Stimulated activated CD8-positive, alpha-beta memory T cell treated with anti-CD3 and anti-CD28 coated beads, Interleukin-12 subunit alpha, Interleukin-12 subunit beta, amount 100 ng/mL, for 4 hours (primary cell): ENCODE measurements at regions not wholly inside any gene's neighbourhood (a gene's known extent, or its start where the extent isn't known, plus 50 kb on each side); places are given as distances from the start of the nearest gene placed in this dataset.

Experiments
- DNase-seq: peaks from one replicate; pipeline ENCODE4 v3.0.0-alpha.2; 2020; ENCODE audit warnings: low read depth

- no peak for DNase-seq
Measured at GRCh38 chr10:8990280-8990987, 935.9 kb downstream of the GATA3 start.

GRCh38 chr10:8992009-8992408 lies 937.5 kb downstream of the GATA3 start:
- DNase-seq: no peak

GRCh38 chr10:8993864-8994263 lies 939.4 kb downstream of the GATA3 start:
- DNase-seq: no peak

- DNase-seq: no peak
Measured at GRCh38 chr10:8998751-8999150, 944.3 kb downstream of the GATA3 start.

- DNase-seq: no peak
Measured at GRCh38 chr10:9003122-9003521, 948.6 kb downstream of the GATA3 start.

DNA sequence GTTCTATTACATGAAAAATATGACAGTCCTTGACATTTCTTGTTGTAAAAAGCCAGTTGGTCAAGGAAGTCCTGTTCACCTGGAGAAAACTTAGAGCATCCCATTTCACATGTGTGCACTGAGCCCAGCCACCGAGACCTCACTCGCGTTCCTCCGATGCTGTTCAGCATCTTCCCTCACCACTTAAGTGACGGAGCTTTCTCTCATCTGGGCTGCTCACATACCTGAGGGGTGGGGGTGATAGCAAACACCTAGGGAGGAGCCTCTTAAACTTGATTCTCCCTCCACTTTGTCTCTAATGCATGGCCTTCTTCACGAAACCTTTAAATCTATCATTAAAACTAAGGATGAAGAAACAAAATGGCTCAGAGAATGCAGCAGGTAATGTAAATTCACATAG lies 950.2 kb downstream of the GATA3 start:
- DNase-seq: no peak

DNA sequence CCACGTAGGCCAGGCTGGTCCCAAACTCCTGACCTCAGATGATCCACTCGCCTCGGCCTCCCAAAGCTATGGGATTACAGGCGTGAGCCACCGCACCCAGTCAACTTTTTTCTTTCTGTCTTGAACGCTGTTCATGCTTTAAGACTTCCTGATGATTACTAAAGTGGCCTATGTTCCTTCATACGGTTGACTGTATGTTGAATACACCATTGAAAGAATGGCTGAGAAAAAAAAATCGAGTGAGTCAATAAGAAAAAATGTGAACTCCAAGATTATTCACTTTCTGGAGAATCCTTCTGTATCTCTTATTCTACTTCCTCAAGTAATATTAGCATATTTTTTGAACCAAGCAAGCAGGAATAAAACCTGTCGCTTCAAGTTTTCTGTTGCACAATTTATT lies 955.0 kb downstream of the GATA3 start:
- DNase-seq: no peak

DNA sequence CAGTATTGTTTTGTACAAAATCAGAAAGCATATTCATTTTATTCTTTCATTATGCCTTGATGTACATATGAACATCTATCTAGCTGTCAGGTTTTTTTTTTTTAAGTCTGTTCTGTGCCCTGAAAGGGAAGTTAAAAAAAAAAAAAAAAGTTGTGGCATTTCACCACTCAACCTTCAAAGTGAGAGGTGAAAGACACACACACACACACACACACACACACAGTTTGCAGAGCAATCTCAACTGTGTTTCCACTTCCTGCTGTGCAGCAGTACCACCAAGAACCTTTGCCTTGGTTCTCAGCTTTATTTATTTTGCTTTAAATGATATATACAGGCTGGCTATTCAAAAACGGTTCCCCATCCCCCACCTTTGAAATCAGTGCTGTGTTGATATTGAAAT lies 955.6 kb downstream of the GATA3 start:
- no peak for DNase-seq

GRCh38 chr10:9010931-9011670 lies 956.6 kb downstream of the GATA3 start:
- DNase-seq: no peak

DNA sequence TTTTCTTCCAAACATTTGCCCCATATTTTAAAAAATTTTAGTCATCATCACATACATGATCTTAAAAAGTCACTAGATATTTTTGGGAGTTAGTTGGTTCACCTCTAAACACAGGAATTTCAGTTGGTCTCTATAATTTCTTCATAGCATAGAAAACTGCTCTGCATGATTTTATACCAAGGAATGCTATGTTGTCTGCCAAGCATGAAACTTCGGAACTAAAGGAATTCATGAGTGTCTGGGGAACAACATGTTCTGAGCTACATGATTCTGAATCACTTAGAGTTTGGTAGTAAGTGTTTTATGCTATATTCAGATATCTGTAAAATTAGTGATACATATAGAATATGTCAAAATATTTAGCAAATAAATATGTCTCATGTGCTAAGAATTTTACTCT lies 957.8 kb downstream of the GATA3 start:
- no peak for DNase-seq

DNA sequence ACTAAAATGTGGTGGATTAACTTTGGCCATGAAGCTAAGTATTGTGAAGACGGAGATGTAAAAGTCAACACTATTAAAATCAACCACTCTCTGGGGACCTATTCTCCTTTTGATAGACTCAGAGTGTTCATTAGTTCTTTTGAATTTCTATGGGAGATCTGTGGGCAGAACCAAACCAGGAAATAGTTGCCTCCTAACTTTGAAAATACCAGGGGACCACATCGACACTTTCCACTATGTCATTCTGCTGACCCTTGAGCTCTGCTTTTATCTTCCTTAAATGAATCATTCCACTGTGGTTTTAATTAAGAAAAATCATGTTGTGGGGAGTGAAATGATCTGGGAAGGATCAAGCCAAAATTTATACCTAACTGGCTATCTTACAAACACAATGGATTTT lies 960.5 kb downstream of the GATA3 start:
- no peak for DNase-seq

DNA sequence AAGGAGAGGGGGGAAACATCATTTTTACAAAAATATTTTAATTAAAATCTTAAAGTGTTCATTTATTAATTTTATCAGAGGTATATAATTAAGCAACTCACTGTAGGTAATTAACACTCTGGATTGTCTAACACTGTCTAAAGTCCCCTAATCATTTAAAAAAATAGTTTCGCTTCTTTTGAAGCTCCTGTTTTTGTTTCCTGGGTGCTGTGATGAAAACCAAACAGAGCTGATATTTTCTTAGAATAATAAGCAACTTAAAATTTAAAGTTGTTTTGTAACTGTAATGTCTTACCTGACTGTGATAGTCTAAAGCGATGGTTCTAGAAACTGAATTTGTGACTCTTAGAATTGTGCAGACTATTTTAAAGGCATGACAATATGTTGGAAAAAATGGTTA lies 961.0 kb downstream of the GATA3 start:
- DNase-seq: no peak

DNA sequence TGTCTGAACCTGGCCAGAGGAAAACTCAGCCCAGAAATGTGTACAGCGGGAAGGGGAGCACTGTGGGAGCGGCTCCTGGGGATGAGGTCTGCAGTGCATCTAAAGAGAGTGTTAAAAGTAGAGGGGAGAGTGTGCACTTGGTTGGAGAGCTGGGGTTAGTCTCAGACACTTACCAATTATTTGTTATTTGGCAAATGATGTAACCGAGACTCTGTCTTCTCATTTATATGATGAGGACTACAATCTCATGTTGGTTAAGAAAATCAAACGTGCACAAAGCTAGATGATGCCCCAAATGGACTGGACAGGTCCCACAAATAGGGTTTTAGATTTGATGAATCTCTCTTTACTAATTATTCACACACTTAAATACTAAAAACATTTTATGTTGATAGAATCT lies 962.4 kb downstream of the GATA3 start:
- no peak for DNase-seq

DNA sequence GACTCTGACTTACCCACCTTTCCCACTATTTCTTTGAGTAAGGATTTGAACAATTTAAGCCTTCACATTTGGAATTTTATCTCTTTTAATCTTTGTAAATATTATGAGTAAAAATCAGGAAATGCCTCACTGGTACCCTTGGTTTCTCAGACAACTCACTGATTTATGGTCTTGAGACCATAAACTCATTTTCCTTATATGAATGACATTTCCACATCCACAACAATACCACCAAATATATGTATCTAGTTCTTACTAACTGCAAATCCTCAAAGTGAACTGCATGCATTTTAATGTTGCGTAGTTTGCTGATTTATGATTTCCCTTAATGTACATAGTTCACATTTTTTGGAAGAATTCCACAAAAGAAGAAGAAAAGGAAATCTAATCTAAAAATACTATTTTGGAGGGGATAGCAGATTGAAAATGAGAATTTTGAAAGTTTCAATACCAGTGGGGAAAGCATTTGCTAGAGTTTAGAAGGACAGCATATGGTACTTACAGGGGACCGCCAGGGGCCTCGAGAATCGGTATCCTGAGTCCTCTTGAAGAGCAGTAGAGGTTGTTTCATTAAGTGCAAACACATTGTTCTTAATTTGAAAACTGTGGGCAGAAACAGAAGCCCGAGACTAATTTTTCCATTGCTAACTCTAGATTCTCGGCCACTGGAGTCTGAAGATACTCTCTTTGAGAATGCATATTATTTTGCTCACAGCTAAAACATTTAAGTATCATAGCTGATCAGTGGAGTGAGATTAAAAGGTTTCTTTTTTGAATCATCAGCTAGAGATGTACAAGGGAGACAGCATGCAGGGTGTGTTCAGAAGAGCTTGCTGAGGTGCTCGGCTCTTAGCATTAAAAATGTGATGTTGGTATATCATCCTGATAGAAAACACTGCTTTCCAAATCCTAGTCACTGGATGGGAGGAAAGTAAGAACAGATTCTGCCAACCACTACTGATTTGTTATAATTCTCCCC lies 964.0 kb downstream of the GATA3 start:
- DNase-seq: no peak

- no peak for DNase-seq
Measured at GRCh38 chr10:9023206-9023605, 968.7 kb downstream of the GATA3 start.

DNA sequence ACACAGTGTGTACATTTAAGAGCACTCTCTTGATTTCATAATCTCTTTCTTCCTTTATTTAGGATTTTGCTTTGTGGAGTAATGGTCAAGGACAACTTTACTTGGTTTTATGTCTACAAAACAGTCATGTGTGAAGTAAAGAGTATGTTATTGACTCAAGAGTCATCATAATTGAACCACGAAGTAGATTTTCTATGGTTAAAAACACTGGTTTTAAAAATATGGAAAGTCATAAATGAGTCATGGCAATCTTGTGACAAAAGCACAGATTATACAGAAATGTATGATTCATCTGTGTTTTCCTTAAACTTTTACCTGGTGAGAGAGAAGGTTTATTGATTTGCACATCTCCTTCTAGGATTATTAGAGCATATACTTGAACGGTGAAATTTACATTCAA lies 969.7 kb downstream of the GATA3 start:
- no peak for DNase-seq

DNA sequence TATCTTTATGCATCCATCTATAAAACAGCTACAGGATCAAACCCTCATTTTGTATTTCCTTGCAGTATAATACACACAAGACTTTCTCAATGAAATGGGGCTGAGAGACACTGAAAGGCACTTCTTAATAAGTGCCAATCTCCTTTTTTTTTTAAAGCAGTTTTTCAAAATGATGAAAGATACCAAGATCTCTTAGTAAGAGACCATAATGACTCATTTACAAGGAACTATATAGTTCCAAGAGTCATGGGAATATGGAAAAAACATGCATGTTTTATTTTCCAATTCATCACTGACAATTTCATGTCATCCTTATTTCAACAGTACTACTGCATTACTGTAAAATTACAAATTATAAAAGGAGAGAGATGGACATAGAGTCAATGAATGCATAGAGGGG lies 973.7 kb downstream of the GATA3 start:
- no peak for DNase-seq

DNA sequence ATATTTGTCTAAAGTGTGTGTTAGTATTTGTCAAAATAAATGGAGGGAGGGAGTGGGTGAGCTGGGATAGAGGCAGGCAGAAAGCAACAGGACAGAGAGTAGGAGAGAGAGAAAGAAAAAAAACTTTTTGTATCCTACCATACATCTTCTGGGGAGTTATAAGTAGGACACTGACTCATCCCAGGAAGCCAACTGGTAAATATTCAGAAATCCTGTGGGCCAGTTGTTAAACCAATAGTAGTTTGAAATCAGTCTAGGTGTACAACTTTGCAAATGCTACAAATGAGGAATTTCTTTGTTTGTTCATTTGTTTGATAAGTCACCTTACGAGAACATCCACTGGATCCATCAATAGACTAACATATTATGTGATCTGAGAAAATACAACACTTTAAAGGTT lies 980.9 kb downstream of the GATA3 start:
- DNase-seq: no peak

- DNase-seq: no peak
Measured at GRCh38 chr10:9036711-9037204, 982.3 kb downstream of the GATA3 start.

DNA sequence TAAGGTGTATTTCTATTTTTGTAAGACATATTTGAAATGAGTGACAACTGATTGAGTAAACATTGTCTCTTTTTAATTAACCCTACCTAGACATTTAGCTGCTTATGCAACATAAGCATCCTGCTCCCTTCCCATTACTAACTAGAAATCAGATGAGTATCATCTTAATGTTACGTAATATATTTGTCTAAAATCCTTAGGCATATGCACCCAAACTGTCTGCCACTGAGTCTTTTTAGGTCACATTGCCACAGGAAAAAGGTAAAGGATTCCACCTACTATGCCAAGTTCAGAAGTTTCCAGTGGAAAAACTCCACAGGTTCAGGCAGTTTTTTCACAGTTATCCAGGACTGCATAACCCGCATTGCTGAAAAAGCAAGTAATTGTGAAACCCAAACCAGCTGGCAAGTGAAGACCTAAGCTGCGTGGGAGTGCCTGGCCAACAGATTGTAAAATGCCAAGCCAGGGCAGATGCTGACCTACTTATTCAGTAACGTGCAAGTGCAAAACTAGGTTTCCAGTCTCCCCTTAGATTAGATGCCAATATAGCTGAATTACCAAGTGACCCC lies 983.7 kb downstream of the GATA3 start:
- no peak for DNase-seq

DNA sequence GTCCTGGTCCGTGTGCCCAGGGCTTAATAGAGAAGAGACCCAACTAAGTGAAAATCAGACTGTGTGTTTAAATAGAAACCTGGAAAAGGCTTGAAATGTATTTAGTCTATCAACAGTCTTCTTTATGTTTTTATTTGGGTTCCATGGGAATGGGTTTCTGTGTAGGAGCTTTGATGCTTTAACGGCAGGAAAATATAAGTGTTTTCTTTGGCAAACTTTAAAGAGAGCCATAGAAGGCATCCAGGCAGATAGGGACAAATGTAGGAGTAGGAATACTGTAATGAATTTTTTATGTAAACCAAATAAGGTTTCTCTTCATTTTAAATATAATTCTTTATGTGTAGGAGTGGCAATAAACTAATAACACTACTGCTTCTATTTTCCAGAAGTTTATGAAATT lies 989.0 kb downstream of the GATA3 start:
- DNase-seq: no peak

DNA sequence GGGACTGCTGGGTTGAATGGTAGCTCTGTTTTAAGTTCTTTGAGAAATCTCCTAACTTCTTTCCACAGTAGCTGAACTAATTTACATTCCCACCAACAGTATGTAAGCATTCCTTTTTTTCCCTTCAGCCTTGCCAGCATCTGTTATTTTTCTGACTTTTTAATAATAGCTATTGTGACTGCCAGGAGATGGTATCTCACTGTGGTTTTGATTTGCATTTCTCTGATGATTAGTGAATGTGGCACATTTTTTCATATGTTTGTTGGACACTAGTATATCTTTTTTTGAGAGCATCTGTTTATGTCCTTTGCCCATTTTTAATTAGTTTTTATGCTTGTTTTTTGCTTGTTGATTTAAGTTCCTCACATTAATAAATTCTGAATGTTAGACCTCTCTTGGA lies 990.8 kb downstream of the GATA3 start:
- no peak for DNase-seq
